ENCODE measurements at regions not wholly inside any gene's neighbourhood (a gene's known extent, or its start where the extent isn't known, plus 50 kb on each side); places are given as distances from the start of the nearest gene placed in this dataset.

GRCh38 chr10:118835682-118836326, 81.0 kb upstream of the CACUL1 start (continued):
- no peak for TF ChIP-seq KLF17 (tag by site-specific recombination; IDR thresholded peaks at IDR 0.05)
- TF ChIP-seq HIC1 (tag by site-specific recombination; IDR thresholded peaks at IDR 0.05), result peak; percentile 61; the same call in 1 of the 2 replicates
- TF ChIP-seq ZIC2 (tag by site-specific recombination; IDR thresholded peaks at IDR 0.05), result peak; percentile 83
- 0 out of 2 replicates have a peak, but pooled peaks have one; percentile 15 for TF ChIP-seq ZNF600 (tag by site-specific recombination; IDR thresholded peaks at IDR 0.05)
- TF ChIP-seq ZNF677 (tag by site-specific recombination; IDR thresholded peaks at IDR 0.05), result no peak
- no peak for TF ChIP-seq KLF16 (tag by site-specific recombination; IDR thresholded peaks at IDR 0.05)

- ChIA-PET POLR2A (no interaction called here), CTCF (interaction anchor here (0.5 to 1.2 kb wide), 4 partner anchors 8 to 295 kb away, joined by 3 to 5 read pairs (median 4); no protein-coding TSS in a partner anchor)
- Histone ChIP-seq H3K4me1 (ENCODE audit: control insufficient read depth, insufficient read depth, low read length) (peaks cover 5% of the 10 kb centered on the region), H3K36me3 (ENCODE audit: control insufficient read depth in 2 of 2, insufficient read depth in 1 of 2, low read length in 2 of 2) (no peaks in the 10 kb centered on the region), H3K9me3 (ENCODE audit: control insufficient read depth, insufficient read depth, low read depth, low read length) (no peaks in the 10 kb centered on the region), H3K4me3 (ENCODE audit: low read depth, low read length) (no peak overlapping the region), H3K27ac (ENCODE audit: extremely low read depth, low read depth, low read length) (no peak overlapping the region)
- TF ChIP-seq ZBTB11 (tag by site-specific recombination; conservative IDR thresholded peaks at IDR 0.05; ENCODE audit: low read depth) (no peak), ZFP3 (tag by site-specific recombination; IDR thresholded peaks at IDR 0.05; ENCODE audit: low read depth) (no peak), ZNF37A (tag by site-specific recombination; IDR thresholded peaks at IDR 0.05) (no peak), ZNF560 (tag by site-specific recombination; IDR thresholded peaks at IDR 0.05; ENCODE audit: borderline replicate concordance) (no peak), ZNF211 (tag by site-specific recombination; IDR thresholded peaks at IDR 0.05; ENCODE audit: low read depth) (no peak), ZBTB48 (tag by site-specific recombination; IDR thresholded peaks at IDR 0.05) (no peak), TRIM28 (IDR thresholded peaks at IDR 0.05; ENCODE audit: borderline replicate concordance, low read length) (no peak), ZNF248 (tag by site-specific recombination; IDR thresholded peaks at IDR 0.05) (no peak), ZNF704 (tag by site-specific recombination; IDR thresholded peaks at IDR 0.05) (no peak), ZNF660 (tag by site-specific recombination; IDR thresholded peaks at IDR 0.05) (no peak), CTCF (tag by site-specific recombination; IDR thresholded peaks at IDR 0.05) (no peak), ZSCAN5A (tag by site-specific recombination; IDR thresholded peaks at IDR 0.05) (no peak), ZSCAN4 (tag by site-specific recombination; IDR thresholded peaks at IDR 0.05) (no peak), ZNF48 (tag by site-specific recombination; IDR thresholded peaks at IDR 0.05) (no peak), HOXA7 (CRISPR knock-in tag; IDR thresholded peaks at IDR 0.05; ENCODE audit: borderline replicate concordance) (no peak), PRDM6 (tag by site-specific recombination; IDR thresholded peaks at IDR 0.05) (no peak)
Observed at GRCh38 chr10:118838364-118838763, 83.6 kb upstream of the CACUL1 start.
